Progenitor cell of endocrine pancreas (in vitro differentiated cells): ENCODE measurements at regions not wholly inside any gene's neighbourhood (a gene's known extent, or its start where the extent isn't known, plus 50 kb on each side); places are given as distances from the start of the nearest gene placed in this dataset.

Experiments
- DNase-seq: peaks from one replicate; pipeline ENCODE4 v3.0.0; 2021; ENCODE audit warnings: low spot score; ENCODE audit not compliant: unreplicated experiment
- H3K27ac Mint-ChIP-seq: 2 replicates; pipeline ENCODE4 v1.8.0; 2021; ENCODE audit warnings: mild to moderate bottlenecking, moderate library complexity, mixed read lengths
- H3K27me3 Mint-ChIP-seq: 2 replicates; pipeline ENCODE4 v1.8.0; 2021; ENCODE audit warnings: mixed read lengths
- H3K36me3 Mint-ChIP-seq: 2 replicates; pipeline ENCODE4 v1.8.0; 2022; ENCODE audit warnings: mixed read lengths; ENCODE audit not compliant: insufficient read depth
- H3K4me1 Mint-ChIP-seq: 2 replicates; pipeline ENCODE4 v1.8.0; 2021; ENCODE audit warnings: low read depth, mixed read lengths
- H3K4me3 Mint-ChIP-seq: 2 replicates; pipeline ENCODE4 v1.8.0; 2021; ENCODE audit warnings: low read depth, mild to moderate bottlenecking, moderate library complexity, mixed read lengths
- H3K9me3 Mint-ChIP-seq: 2 replicates; pipeline ENCODE4 v1.8.0; 2021; ENCODE audit warnings: low read depth, mixed read lengths
- CTCF ChIP-seq: fragments of 200-600 bp; sonication (generic); IDR thresholded peaks from one replicate; pipeline ENCODE4 v1.5.0; 2021; ENCODE audit warnings: antibody characterized with exemption, mild to moderate bottlenecking; ENCODE audit not compliant: unreplicated experiment

GRCh38 chr1:60681095-60681860 is 401.1 kb upstream of the NFIA start:
- H3K36me3 Mint-ChIP-seq: no peaks in the 10 kb centered on the region
- no peaks in the 10 kb centered on the region for H3K9me3 Mint-ChIP-seq
- no peak overlapping the region for H3K4me3 Mint-ChIP-seq
- no peak for TF ChIP-seq CTCF
- DNase-seq: no peak
- no peaks in the 10 kb centered on the region for H3K27me3 Mint-ChIP-seq
- no peak overlapping the region for H3K27ac Mint-ChIP-seq
- H3K4me1 Mint-ChIP-seq: no peaks in the 10 kb centered on the region

- TF ChIP-seq CTCF: no peak
- Mint-ChIP-seq H3K27me3 (no peaks in the 10 kb centered on the region), H3K4me3 (no peak overlapping the region), H3K4me1 (no peaks in the 10 kb centered on the region), H3K9me3 (no peaks in the 10 kb centered on the region), H3K27ac (no peak overlapping the region), H3K36me3 (no peaks in the 10 kb centered on the region)
- DNase-seq: no peak
These were observed 402.6 kb upstream of the NFIA start for GRCh38 chr1:60679524-60680375.

GRCh38 chr1:60678802-60679201 is 403.6 kb upstream of the NFIA start:
- Mint-ChIP-seq H3K4me3 (no peak overlapping the region), H3K36me3 (no peaks in the 10 kb centered on the region), H3K27me3 (no peaks in the 10 kb centered on the region), H3K9me3 (no peaks in the 10 kb centered on the region), H3K27ac (no peak overlapping the region), H3K4me1 (no peaks in the 10 kb centered on the region)
- no peak for DNase-seq
- TF ChIP-seq CTCF: no peak

GRCh38 chr1:60678391-60678790 is 404.0 kb upstream of the NFIA start:
- no peaks in the 10 kb centered on the region for H3K36me3 Mint-ChIP-seq
- H3K9me3 Mint-ChIP-seq: no peaks in the 10 kb centered on the region
- no peaks in the 10 kb centered on the region for H3K4me1 Mint-ChIP-seq
- no peak overlapping the region for H3K4me3 Mint-ChIP-seq
- no peak for TF ChIP-seq CTCF
- no peak for DNase-seq
- no peaks in the 10 kb centered on the region for H3K27me3 Mint-ChIP-seq
- H3K27ac Mint-ChIP-seq: no peak overlapping the region

- TF ChIP-seq CTCF: no peak
- Mint-ChIP-seq H3K4me1 (no peaks in the 10 kb centered on the region), H3K4me3 (no peak overlapping the region), H3K27me3 (no peaks in the 10 kb centered on the region), H3K36me3 (no peaks in the 10 kb centered on the region), H3K9me3 (no peaks in the 10 kb centered on the region), H3K27ac (no peak overlapping the region)
- DNase-seq: no peak
These were observed 409.9 kb upstream of the NFIA start for GRCh38 chr1:60672449-60672848.
